Ovary (tissue), 7 donors: ENCODE measurements at regions not wholly inside any gene's neighbourhood (a gene's known extent, or its start where the extent isn't known, plus 50 kb on each side); places are given as distances from the start of the nearest gene placed in this dataset.

Experiments
- DNase-seq, 5 donors: peaks; one replicate each; pipeline ENCODE4 v3.0.0-alpha.2; 2019 to 2020
- H3K27ac ChIP-seq, 2 donors: fragments of 200-600 bp; one replicate each; pipeline versions ENCODE4 v1.5.1 to v1.8.0; 2019 to 2022
- H3K27me3 ChIP-seq: fragments of 200-600 bp; one replicate; pipeline ENCODE4 v1.8.0; 2022
- H3K36me3 ChIP-seq: fragments of 200-600 bp; sonication (generic); one replicate; pipeline ENCODE4 v1.5.1; 2019
- H3K4me1 ChIP-seq: one replicate; pipeline ENCODE4 v1.8.1; 2013; ENCODE audit warnings: mild to moderate bottlenecking, moderate library complexity; ENCODE audit not compliant: insufficient read depth
- H3K4me3 ChIP-seq: fragments of 200-600 bp; sonication (generic); one replicate; pipeline ENCODE4 v1.5.1; 2017
- H3K9me3 ChIP-seq, 2 donors: fragments of 200-600 bp in 1 of 2; sonication (generic) in 1 of 2; one replicate each; pipeline versions ENCODE4 v1.5.1 to v1.8.1; 2013 to 2019; ENCODE audit warnings: mild to moderate bottlenecking in 1 of 2, moderate library complexity in 1 of 2
- EP300 ChIP-seq: sonication (generic); formaldehyde crosslinking; IDR thresholded peaks from one replicate; pipeline ENCODE4 v1.6.1; 2017; ENCODE audit warnings: antibody characterized with exemption
- POLR2A ChIP-seq: fragments of 450-650 bp; IDR thresholded peaks from one replicate; pipeline ENCODE4 v1.6.1; 2017; ENCODE audit warnings: antibody characterized with exemption, mild to moderate bottlenecking, moderate library complexity
- WGBS, 3 donors: extraction: QIAGEN DNeasy Blood & Tissue Kit in 1 of 3; methylation state at CpG; one replicate each; pipeline versions ENCODE4 v1.1.5 to v1.1.7; 2013 to 2017; 5-methylcytosine and 5-hydroxymethylcytosine counted together
- intact Hi-C, 4 donors: fragments of 100-400 bp; cut with DNase I; formaldehyde crosslinking; loops; one replicate each; pipeline versions ENCODE4 v1.11.0 to v1.15.1; 2022 to 2023
- TF ChIP-seq, protein P1 (sequence below), 3 donors: fragments of 450-650 bp in 2 of 3; fragments of 200-600 bp in 1 of 3; IDR thresholded peaks; one replicate each; pipeline versions ENCODE4 v1.5.1 to v1.8.0; 2016 to 2022; ENCODE audit warnings: antibody characterized with exemption in 3 of 3, mild to moderate bottlenecking in 1 of 3
- donor health status: DM: no; HTN: no; CAD: no; lungs with moderate emphysema.
- donor health status: DM: no; HTN: no; CAD: no.
- donor health status: Bipolar disorder and iron deficiency.
- donor health status: DM: no; HTN: no; CAD: no.
- donor health status: DM: yes; HTN: yes; CAD: no.

DNA sequence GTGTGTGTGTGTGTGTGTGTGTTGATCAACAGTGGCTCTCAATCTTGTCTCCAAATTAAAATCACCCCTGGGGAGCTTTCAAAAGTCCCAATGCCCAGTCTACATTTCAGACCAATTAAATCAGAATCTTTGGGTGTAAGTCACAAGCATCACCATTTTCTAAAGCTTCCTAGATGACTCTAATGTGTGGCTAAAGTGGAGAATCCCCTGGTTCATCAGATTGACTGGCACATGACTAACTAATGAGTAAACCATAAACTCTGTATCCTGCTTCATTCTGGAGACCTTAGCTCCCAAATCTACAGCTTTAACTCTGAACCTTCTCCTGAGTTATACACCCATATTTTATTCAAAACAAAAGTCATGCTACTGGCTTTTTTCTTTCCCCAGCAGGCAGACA is 131.3 kb downstream of the SUCLA2 start:
- intact Hi-C loops = no loop called here
- no peaks in the 10 kb centered on the region for H3K36me3 ChIP-seq
- no peak overlapping the region for H3K27ac ChIP-seq
- H3K4me1 ChIP-seq = no peaks in the 10 kb centered on the region
- H3K27me3 ChIP-seq = no peaks in the 10 kb centered on the region
- H3K9me3 ChIP-seq = no peaks in the 10 kb centered on the region
- TF ChIP-seq, protein P1, sequence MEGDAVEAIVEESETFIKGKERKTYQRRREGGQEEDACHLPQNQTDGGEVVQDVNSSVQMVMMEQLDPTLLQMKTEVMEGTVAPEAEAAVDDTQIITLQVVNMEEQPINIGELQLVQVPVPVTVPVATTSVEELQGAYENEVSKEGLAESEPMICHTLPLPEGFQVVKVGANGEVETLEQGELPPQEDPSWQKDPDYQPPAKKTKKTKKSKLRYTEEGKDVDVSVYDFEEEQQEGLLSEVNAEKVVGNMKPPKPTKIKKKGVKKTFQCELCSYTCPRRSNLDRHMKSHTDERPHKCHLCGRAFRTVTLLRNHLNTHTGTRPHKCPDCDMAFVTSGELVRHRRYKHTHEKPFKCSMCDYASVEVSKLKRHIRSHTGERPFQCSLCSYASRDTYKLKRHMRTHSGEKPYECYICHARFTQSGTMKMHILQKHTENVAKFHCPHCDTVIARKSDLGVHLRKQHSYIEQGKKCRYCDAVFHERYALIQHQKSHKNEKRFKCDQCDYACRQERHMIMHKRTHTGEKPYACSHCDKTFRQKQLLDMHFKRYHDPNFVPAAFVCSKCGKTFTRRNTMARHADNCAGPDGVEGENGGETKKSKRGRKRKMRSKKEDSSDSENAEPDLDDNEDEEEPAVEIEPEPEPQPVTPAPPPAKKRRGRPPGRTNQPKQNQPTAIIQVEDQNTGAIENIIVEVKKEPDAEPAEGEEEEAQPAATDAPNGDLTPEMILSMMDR (IDR thresholded peaks at IDR 0.05) = no peak
- TF ChIP-seq POLR2A (no peak), EP300 (no peak)
- H3K4me3 ChIP-seq = no peak overlapping the region
- DNase-seq = no peak

DNA sequence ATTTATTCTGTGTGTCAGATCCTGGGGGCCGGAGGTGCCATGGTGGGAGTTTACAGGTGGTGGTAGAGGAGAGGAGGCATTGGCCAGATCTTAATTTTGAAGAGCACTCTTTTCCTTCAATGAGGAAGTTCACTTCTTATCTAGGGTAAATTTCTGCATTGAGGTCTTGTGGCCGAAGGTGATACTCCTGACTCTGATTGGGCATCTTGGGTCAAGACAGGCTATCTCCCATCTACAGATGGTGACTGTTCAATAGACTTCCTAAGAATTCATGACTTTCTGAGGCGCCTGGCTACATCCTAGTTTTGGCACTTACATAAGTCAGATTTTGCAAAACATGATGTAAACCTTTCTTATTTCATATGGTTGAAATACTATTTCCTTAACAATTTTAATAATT is 135.2 kb downstream of the SUCLA2 start:
- Histone ChIP-seq H3K4me1 (no peaks in the 10 kb centered on the region), H3K36me3 (no peaks in the 10 kb centered on the region), H3K4me3 (no peak overlapping the region), H3K27me3 (no peaks in the 10 kb centered on the region), H3K27ac (no peak overlapping the region), H3K9me3 (no peaks in the 10 kb centered on the region)
- TF ChIP-seq, protein P1 (IDR thresholded peaks at IDR 0.05) = no peak
- TF ChIP-seq EP300 = no peak
- no peak for TF ChIP-seq POLR2A
- intact Hi-C loops = no loop called here
- DNase-seq = no peak
- WGBS, 3 donors = 74 to 89% (median 76%) methylated on average over 3 of the region's 3 CpGs

GRCh38 chr13:47862841-47863240 is 138.2 kb downstream of the SUCLA2 start:
- Histone ChIP-seq H3K4me3 (no peak overlapping the region), H3K36me3 (no peaks in the 10 kb centered on the region), H3K27ac (no peak overlapping the region), H3K9me3 (no peaks in the 10 kb centered on the region), H3K4me1 (no peaks in the 10 kb centered on the region), H3K27me3 (no peaks in the 10 kb centered on the region)
- TF ChIP-seq, protein P1 (IDR thresholded peaks at IDR 0.05) = no peak
- TF ChIP-seq EP300 (no peak), POLR2A (no peak)
- WGBS, 3 donors = 89 to 91% (median 89%) methylated on average over 3 of the region's 3 CpGs
- no peak for DNase-seq
- intact Hi-C loops = no loop called here

- TF ChIP-seq, protein P1 (IDR thresholded peaks at IDR 0.05) = no peak
- TF ChIP-seq POLR2A (no peak), EP300 (no peak)
- Histone ChIP-seq H3K36me3 (no peaks in the 10 kb centered on the region), H3K27ac (no peak overlapping the region), H3K4me1 (no peaks in the 10 kb centered on the region), H3K4me3 (no peak overlapping the region), H3K9me3 (no peaks in the 10 kb centered on the region), H3K27me3 (no peaks in the 10 kb centered on the region)
- 41 to 63% (median 48%) methylated on average over 1 of the region's 1 CpG for WGBS, 3 donors
- intact Hi-C loops = no loop called here
- DNase-seq = no peak
Observed at GRCh38 chr13:47859165-47859564, 141.9 kb downstream of the SUCLA2 start.
